Osteoblast (primary cell): ENCODE measurements at regions not wholly inside any gene's neighbourhood (a gene's known extent, or its start where the extent isn't known, plus 50 kb on each side); places are given as distances from the start of the nearest gene placed in this dataset.

Experiments
- DNase-seq: peaks from one replicate; pipeline ENCODE4 v3.0.0; 2011; ENCODE audit warnings: low spot score, mixed read lengths; ENCODE audit not compliant: insufficient read length; ENCODE audit errors: missing footprints
- H2AFZ ChIP-seq: 2 replicates; pipeline ENCODE4 v1.6.0; 2011; ENCODE audit warnings: mild to moderate bottlenecking, low read length
- H3K27ac ChIP-seq: 2 replicates; pipeline ENCODE4 v1.5.1; 2011; ENCODE audit warnings: mild to moderate bottlenecking, low read depth, low read length, moderate library complexity
- H3K27me3 ChIP-seq: 2 replicates; pipeline ENCODE4 v1.6.0; 2012; ENCODE audit warnings: mild to moderate bottlenecking, control low read depth, inconsistent platforms, low read length, moderate library complexity; ENCODE audit not compliant: insufficient read depth
- H3K36me3 ChIP-seq: 2 replicates; pipeline ENCODE4 v1.5.1; 2011; ENCODE audit warnings: mild to moderate bottlenecking, low read length, control low read depth, moderate library complexity; ENCODE audit not compliant: insufficient read depth
- H3K4me1 ChIP-seq: 2 replicates; pipeline ENCODE4 v1.5.1; 2011; ENCODE audit warnings: mild to moderate bottlenecking, low read length, control low read depth, moderate library complexity; ENCODE audit not compliant: insufficient read depth
- H3K4me2 ChIP-seq: 2 replicates; pipeline ENCODE4 v1.6.0; 2011; ENCODE audit warnings: mild to moderate bottlenecking, low read length; ENCODE audit not compliant: insufficient read depth
- H3K4me3 ChIP-seq: fragments of 200-600 bp; sonication (generic); 3 replicates; pipeline ENCODE4 v1.5.1; 2012; ENCODE audit warnings: mild to moderate bottlenecking, low read length, inconsistent platforms; ENCODE audit not compliant: insufficient read depth
- H3K79me2 ChIP-seq: 2 replicates; pipeline ENCODE4 v1.6.0; 2012; ENCODE audit warnings: mild to moderate bottlenecking, low read length, control low read depth, inconsistent platforms; ENCODE audit not compliant: insufficient read depth
- H3K9me3 ChIP-seq: 2 replicates; pipeline ENCODE4 v1.5.1; 2011; ENCODE audit warnings: low read depth, low read length, control low read depth
- H4K20me1 ChIP-seq: 2 replicates; pipeline ENCODE4 v1.6.0; 2012; ENCODE audit warnings: mild to moderate bottlenecking, low read length, control low read depth; ENCODE audit not compliant: insufficient read depth
- CTCF ChIP-seq: IDR thresholded peaks from 2 replicates; pipeline ENCODE4 v1.5.1; 2011; ENCODE audit warnings: mild to moderate bottlenecking, low read depth, low read length, moderate library complexity; ENCODE audit errors: extremely low read depth

- Histone ChIP-seq H3K4me2 (no peak overlapping the region), H3K79me2 (no peaks in the 10 kb centered on the region), H3K27ac (no peak overlapping the region), H3K36me3 (no peaks in the 10 kb centered on the region), H3K9me3 (no peaks in the 10 kb centered on the region), H3K4me3 (no peak overlapping the region), H4K20me1 (no peaks in the 10 kb centered on the region), H3K27me3 (no peaks in the 10 kb centered on the region), H2AFZ (no peak overlapping the region), H3K4me1 (no peaks in the 10 kb centered on the region)
- TF ChIP-seq CTCF: no peak
- no peak for DNase-seq
Measured at GRCh38 chr15:95431518-95431917, 899.0 kb upstream of the NR2F2 start.

- Histone ChIP-seq H2AFZ (no peak overlapping the region), H3K27ac (no peak overlapping the region), H3K79me2 (no peaks in the 10 kb centered on the region), H4K20me1 (no peaks in the 10 kb centered on the region), H3K4me2 (no peak overlapping the region), H3K27me3 (no peaks in the 10 kb centered on the region), H3K36me3 (no peaks in the 10 kb centered on the region), H3K4me1 (no peaks in the 10 kb centered on the region), H3K9me3 (no peaks in the 10 kb centered on the region), H3K4me3 (no peak overlapping the region)
- TF ChIP-seq CTCF: no peak
- DNase-seq: no peak
Measured at GRCh38 chr15:95432878-95433405, 897.6 kb upstream of the NR2F2 start.

- Histone ChIP-seq H3K36me3 (no peaks in the 10 kb centered on the region), H3K4me3 (no peak overlapping the region), H3K79me2 (no peaks in the 10 kb centered on the region), H3K9me3 (no peaks in the 10 kb centered on the region), H2AFZ (no peak overlapping the region), H3K27me3 (no peaks in the 10 kb centered on the region), H4K20me1 (no peaks in the 10 kb centered on the region), H3K4me1 (no peaks in the 10 kb centered on the region), H3K27ac (no peak overlapping the region), H3K4me2 (no peak overlapping the region)
- no peak for TF ChIP-seq CTCF
- no peak for DNase-seq
Measured at GRCh38 chr15:95439922-95440376, 890.6 kb upstream of the NR2F2 start.

- Histone ChIP-seq H2AFZ (no peak overlapping the region), H3K27ac (no peak overlapping the region)
Measured at GRCh38 chr15:95440712-95441111, 889.8 kb upstream of the NR2F2 start.

More at GRCh38 chr15:95440712-95441111, 889.8 kb upstream of the NR2F2 start:
- no peaks in the 10 kb centered on the region for H3K27me3 ChIP-seq
- no peaks in the 10 kb centered on the region for H3K4me1 ChIP-seq
- no peak for TF ChIP-seq CTCF
- no peaks in the 10 kb centered on the region for H4K20me1 ChIP-seq
- no peak for DNase-seq
- no peaks in the 10 kb centered on the region for H3K9me3 ChIP-seq
- no peak overlapping the region for H3K4me3 ChIP-seq
- H3K79me2 ChIP-seq: no peaks in the 10 kb centered on the region
- no peaks in the 10 kb centered on the region for H3K36me3 ChIP-seq
- H3K4me2 ChIP-seq: no peak overlapping the region
